NCI-H2107 treated with DMSO at 0.1 percent for 48 hours (cell line): ENCODE measurements at regions not wholly inside any gene's neighbourhood (a gene's known extent, or its start where the extent isn't known, plus 50 kb on each side); places are given as distances from the start of the nearest gene placed in this dataset.

Experiments used
- DNase-seq: peaks from one replicate; lab custom pipeline; 2025; ENCODE audit not compliant: unreplicated experiment; lab: John Stamatoyannopoulos, UW

- no peak for DNase-seq
These were observed 187.4 kb upstream of the NAV2 start for GRCh38 chr11:19525276-19525675.

GRCh38 chr11:19524171-19524671 is 188.4 kb upstream of the NAV2 start:
- DNase-seq = no peak

- no peak for DNase-seq
These were observed 192.0 kb upstream of the NAV2 start for GRCh38 chr11:19520681-19521080.

GRCh38 chr11:19519912-19520641 is 192.6 kb upstream of the NAV2 start:
- no peak for DNase-seq

- DNase-seq = no peak
These were observed 193.3 kb upstream of the NAV2 start for GRCh38 chr11:19519353-19519752.

- DNase-seq = no peak
These were observed 199.4 kb upstream of the NAV2 start for GRCh38 chr11:19513253-19513652.

GRCh38 chr11:19512618-19513017 is 200.0 kb upstream of the NAV2 start:
- DNase-seq = no peak

- DNase-seq = peak; percentile 49
These were observed 201.0 kb upstream of the NAV2 start for GRCh38 chr11:19511413-19512183.

- DNase-seq = no peak
These were observed 201.6 kb upstream of the NAV2 start for GRCh38 chr11:19511066-19511412.

GRCh38 chr11:19510468-19510867 is 202.2 kb upstream of the NAV2 start:
- DNase-seq = no peak

GRCh38 chr11:19509215-19509614 is 203.4 kb upstream of the NAV2 start:
- DNase-seq = no peak

- DNase-seq = no peak
These were observed 204.5 kb upstream of the NAV2 start for GRCh38 chr11:19508165-19508564.

- DNase-seq = no peak
These were observed 205.7 kb upstream of the NAV2 start for GRCh38 chr11:19506816-19507486.

GRCh38 chr11:19502691-19503253 is 209.9 kb upstream of the NAV2 start:
- DNase-seq = no peak

- DNase-seq = no peak
These were observed 211.0 kb upstream of the NAV2 start for GRCh38 chr11:19501631-19502030.

GRCh38 chr11:19499999-19500398 is 212.6 kb upstream of the NAV2 start:
- DNase-seq = no peak

GRCh38 chr11:19499026-19499669 is 213.5 kb upstream of the NAV2 start:
- peak; percentile 39 for DNase-seq

GRCh38 chr11:19493446-19494213 is 219.0 kb upstream of the NAV2 start:
- peak; percentile 81 for DNase-seq

GRCh38 chr11:19482319-19483100 is 230.1 kb upstream of the NAV2 start:
- DNase-seq = no peak

- no peak for DNase-seq
These were observed 232.1 kb upstream of the NAV2 start for GRCh38 chr11:19480540-19480939.
